HPDE6-E6E7 (cell line): ENCODE measurements at regions not wholly inside any gene's neighbourhood (a gene's known extent, or its start where the extent isn't known, plus 50 kb on each side); places are given as distances from the start of the nearest gene placed in this dataset.
A peak's percentile ranks its signal among the peaks of the same experiment; 100 is the strongest.
"Not testable (repeated sequence)": the region's sequence is repeated elsewhere in the genome, so short reads cannot be mapped to it uniquely, and the experiment has no call there.

ENCODE experiments used
- DNase-seq: peaks from one replicate; pipeline ENCODE4 v3.0.0; 2011; ENCODE audit warnings: missing footprints; ENCODE audit errors: extremely low spot score

DNA sequence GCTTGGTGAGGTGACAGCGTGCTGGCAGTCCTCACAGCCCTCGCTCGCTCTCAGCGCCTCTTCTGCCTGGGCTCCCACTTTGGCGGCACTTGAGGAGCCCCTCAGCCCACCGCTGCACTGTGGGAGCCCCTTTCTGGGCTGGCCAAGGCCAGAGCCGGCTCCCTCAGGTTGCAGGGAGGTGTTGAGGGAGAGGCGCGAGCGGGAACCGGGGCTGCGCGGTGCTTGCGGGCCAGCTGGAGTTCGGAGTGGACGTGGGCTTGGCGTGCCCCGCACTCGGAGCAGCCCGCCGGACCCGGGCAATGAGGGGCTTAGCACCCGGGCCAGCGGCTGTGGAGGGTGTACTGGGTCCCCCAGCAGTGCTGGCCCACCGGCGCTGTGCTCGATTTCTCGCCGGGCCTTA is 134.2 kb upstream of the BASP1 start:
- DNase-seq = not testable (repeated sequence)

GRCh38 chr5:17087035-17087434 is 130.4 kb upstream of the BASP1 start:
- DNase-seq = no peak

- no peak for DNase-seq
Observed at GRCh38 chr5:17088051-17088450, 129.4 kb upstream of the BASP1 start.

DNA sequence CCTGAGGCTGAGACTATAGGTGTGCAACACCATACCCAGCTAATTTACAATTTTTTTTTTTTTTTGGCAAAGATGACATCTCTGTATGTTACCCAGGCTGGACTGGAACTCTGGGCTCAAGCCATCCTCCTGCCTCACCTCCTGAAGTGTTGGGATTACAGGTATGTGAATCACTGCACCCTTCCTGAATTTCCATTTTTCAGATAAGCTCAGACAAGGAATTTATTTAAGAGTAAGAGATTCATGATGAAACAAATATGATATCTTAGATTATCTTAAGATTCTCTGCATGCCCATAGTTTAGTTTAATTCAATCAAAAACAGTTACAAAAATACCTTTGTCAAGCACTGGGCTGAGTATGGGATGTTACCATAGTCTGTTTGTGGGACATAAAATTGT is 128.4 kb upstream of the BASP1 start:
- DNase-seq = no peak

DNA sequence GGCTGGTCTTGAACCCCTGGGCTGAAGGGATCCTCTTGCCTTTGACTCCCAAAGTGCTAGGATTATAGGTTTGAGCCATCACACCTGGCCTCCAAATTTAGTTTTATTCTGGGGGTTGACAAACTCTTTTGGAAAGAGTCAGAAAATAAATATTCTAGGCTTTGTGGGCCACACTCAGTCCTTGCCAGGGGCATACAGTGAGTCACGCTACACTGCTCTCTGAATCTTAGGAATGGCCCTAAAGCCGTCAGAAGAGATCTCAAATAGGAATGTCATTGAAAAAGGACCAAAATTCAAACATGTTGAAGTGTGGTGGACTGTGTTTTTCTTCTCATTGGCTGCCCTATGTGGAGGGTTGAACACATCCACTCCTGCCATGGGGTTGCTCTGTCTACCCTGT is 127.7 kb upstream of the BASP1 start:
- DNase-seq = no peak

- DNase-seq = no peak
Observed at GRCh38 chr5:17090839-17091238, 126.6 kb upstream of the BASP1 start.

DNA sequence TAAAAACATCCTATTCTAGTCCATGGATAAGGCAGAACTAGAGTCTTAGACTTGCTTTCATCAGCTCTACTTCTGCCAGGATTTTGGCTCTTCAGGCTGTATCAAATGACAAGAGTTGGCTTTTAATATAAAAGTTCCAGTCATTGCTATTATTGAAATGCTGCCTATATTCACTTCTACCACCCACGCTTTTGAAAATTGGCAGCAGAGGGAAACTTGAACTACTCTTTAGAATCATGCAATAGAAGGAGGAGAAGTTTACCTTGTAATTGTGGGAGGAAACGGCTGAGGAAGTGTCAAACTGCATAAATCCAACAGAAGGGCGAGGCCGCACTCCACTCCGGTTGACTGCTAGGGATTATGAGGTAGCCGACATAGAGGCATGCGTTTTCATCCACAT is 122.6 kb upstream of the BASP1 start:
- DNase-seq = no peak

- no peak for DNase-seq
Observed at GRCh38 chr5:17096952-17097695, 120.3 kb upstream of the BASP1 start.

DNA sequence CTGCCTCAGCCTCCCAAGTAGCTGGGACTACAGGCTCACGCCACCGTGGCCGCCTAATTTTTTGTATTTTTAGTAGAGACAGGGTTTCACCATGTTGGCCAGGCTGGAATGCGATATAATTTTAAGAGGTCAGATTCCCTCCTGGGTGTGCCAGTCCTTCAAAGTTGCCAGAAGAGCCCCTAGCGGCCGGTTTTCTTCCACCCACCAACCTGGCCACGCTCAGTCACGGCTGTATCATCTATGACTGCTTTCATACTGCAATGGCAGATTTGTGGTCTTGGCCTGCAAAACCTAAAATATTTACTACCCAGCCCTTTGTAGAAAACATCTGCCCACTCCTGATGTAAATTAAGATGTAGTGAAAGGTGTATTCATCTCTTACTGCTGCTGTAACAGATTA is 117.5 kb upstream of the BASP1 start:
- no peak for DNase-seq

GRCh38 chr5:17103461-17103860 is 114.0 kb upstream of the BASP1 start:
- DNase-seq = no peak

GRCh38 chr5:17105744-17106418 is 111.5 kb upstream of the BASP1 start:
- no peak for DNase-seq

DNA sequence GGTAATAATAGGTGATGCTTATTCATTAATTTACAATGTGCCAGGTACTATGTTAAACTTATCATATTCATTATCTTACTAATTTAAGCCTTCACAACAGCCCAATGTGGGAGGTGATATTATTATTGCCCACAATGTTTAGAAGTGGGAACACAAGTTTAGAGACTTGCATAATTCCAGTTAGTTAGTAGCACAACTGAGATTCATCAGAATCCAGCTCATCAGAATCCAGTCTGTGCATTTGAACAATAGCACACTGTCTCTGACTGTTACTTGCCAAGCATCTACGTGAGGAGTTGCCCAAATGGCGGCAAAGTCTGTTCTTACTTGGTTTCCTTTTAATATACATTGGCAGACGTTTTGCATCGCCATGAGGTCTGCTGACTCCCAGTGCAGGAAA is 110.9 kb upstream of the BASP1 start:
- no peak for DNase-seq

DNA sequence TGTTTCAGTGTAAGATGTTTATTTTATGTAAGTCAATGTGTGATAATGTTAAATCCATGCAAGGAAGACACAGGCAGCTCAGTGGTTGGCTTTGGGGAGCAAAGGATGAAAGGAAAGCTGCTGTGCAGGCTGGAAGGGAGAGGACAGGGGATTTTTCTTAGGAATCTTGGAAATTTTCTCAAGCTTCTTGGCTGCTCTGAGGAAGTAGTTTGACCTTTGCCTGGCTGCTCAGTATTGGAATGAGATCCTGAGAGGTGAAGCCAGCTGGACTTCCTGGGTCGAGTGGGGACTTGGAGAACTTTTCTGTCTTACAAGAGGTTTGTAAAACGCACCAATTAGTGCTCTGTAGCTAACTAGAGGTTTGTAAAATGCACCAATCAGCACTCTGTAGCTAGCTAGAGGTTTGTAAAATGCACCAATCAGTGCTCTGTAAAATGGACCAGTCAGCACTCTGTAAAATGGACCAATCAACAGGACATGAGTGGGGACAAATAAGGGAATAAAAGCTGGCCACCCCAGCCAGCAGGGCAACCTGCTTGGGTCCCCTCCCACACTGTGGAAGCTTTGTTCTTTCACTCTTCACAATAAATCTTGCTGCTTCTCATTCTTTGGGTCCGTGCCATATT is 105.2 kb upstream of the BASP1 start:
- DNase-seq = not testable (repeated sequence)

- no peak for DNase-seq
Observed at GRCh38 chr5:17113174-17113958, 104.1 kb upstream of the BASP1 start.

DNA sequence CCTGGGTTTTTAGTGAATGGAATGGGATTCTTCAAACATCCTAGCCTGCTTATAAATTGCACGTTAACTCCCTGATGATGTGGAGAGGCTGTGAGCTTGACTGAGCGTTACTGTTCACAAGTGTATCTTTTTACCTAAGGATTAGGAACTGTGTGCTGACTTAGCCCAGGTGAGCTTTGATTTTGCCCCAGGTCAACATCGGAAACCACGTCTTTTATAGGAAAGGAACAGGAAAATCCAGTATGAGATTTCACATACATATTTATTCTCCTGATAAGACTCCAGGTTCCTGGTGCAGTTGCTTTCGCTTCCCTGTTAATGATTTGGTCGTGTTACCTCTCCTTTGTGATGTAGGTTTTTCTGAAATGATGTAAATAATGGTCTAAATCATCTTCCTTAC is 103.2 kb upstream of the BASP1 start:
- DNase-seq = no peak

DNA sequence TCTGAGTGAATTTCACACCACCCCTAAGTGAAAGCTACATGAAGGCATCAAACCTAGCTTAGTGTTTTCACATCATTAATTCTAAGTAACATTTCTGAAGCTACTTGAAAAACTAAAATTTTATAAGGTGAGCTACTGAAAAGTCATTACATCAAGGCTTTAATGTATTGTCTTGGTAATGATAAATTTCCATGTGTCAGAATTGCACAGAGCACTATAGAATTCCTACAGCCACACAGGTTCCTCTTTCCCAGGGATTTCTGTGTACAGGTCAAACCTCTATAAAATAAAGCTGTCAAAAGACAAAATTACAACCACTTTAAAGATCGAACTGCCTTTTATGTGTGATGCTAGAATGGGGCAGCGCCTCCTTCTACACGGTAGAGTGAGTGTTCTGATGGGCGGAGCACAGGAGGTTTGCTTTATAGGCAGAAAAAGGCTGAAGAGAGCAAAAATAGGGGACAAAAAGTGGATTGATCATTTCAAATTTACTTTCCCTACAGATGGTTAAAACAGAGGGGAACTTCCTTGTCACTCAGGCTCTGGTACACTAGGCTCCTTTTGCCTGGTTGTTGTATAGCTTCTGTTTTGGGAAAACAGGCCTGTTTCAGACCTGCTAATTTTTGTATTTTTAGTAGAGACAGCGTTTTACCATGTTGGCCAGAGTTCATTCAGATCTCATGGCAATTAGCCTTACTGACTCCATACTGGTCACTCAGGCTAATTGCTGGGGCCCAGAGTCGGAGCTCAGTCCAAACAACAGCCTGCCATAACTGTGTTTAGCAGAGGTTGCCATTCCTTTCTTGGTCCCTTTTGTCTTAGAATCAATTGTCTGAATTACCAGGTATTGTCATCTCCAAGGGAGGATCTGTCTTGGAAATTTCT is 102.5 kb upstream of the BASP1 start:
- no peak for DNase-seq

DNA sequence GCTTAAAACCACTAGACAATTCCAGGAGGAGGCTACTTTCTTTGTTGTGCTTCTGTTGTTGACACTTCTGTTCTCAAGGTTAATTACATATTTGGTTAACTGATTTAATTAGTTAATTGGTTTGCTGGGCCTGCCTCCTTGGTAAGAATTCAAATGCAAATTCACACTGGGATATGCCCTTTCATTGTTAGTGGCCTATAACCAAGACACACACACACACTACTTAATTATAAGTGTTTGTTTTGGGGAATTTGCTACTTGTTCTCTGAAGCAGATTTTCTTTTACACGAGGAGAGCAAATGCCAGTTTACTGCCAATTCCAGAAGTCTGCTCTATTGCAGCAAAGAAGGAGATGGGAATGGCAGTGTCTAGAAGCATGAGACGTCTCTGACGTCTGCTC is 101.6 kb upstream of the BASP1 start:
- DNase-seq = no peak

DNA sequence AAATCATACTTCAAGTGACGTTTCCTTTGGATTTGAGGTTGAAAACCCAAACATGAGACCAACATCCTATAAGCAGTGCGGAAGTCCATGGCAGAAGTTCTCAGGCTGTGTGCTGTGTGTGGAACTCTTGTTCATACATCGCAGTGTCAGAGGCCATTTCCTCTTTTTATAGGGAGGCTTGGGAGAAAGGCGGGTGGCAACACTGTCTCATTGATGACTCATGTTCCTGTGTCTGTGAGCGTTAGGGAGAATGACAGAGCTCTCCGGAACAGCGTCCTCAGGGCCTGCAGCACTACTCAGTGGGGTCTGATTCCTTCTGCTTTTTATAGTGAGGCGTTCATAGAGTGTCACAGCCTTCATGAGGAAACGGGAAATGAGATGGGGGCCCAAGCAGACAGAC is 98.8 kb upstream of the BASP1 start:
- peak; percentile 96 for DNase-seq

DNA sequence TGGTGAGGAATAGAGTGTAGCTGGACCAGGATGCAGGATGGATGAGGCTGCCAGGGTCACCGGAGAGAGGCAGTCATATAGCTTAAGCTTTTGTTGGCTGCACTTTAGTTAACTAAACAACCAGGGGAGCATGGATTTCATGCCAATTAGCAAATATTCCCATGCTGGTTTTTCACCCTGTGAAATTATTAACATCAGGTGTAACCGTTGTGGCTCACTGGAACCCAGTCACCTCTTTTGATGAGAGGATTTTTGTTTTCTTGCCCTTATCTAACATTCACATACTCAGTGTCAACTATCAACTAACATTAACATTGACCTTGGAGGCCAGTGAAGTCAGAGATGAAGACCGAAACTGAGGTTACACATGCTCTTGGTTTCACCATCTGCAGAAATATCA is 97.2 kb upstream of the BASP1 start:
- DNase-seq = no peak

DNA sequence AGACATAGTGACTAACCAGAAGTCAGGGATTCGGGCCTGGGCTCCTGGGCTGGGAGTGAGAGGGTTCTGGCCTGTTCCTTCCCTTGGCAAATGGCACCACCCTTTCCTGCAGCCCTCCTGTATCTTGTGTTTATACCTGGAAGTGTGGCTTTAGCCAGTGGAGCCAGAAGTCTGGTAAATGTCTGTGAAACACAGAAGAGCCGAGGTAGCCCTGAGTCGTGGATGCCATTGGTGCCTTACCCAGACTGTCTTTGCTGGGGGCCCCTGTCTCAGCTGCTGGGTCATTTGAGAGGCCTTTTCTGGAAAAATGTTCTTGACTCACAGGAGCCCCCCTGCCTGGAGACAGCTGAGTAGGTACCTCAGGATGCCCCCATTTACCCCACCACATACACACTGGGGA is 95.7 kb upstream of the BASP1 start:
- DNase-seq = no peak

DNA sequence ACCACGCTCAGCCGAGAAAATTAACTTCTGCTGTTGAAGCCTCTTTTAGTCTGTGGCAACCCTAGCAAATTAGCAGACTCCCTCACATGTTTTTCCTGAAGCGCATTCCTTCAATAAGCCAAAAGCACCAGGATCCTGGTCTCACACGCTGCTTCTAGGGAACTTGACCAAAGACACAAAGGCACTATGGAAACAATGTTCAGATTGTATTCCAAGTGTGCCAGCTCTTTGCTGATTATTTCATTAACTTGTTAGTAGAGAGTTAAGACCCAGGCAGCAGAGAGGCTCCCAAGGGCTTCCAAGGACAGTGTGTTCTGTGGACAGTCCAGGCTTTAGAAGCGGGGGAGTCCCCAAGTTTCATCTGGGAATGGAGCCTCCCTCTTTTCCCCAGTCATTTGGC is 94.4 kb upstream of the BASP1 start:
- DNase-seq = no peak
